Peyer's patch (tissue), 4 donors: ENCODE measurements at regions not wholly inside any gene's neighbourhood (a gene's known extent, or its start where the extent isn't known, plus 50 kb on each side); places are given as distances from the start of the nearest gene placed in this dataset.

Source experiments
- POLR2A ChIP-seq, 2 donors: fragments of 450-650 bp; IDR thresholded peaks; one replicate each; pipeline ENCODE4 v1.5.1; 2017; ENCODE audit warnings: antibody characterized with exemption in 2 of 2, mild to moderate bottlenecking in 2 of 2, moderate library complexity in 2 of 2
- TF ChIP-seq, protein P1 (sequence below), 6 experiments: fragments of 450-650 bp in 4 of 6; fragments of 200-600 bp in 2 of 6; sonication (generic) in 1 of 6; IDR thresholded peaks; one replicate each; pipeline ENCODE4 v1.5.1; 2017 to 2019; ENCODE audit warnings: antibody characterized with exemption in 6 of 6, mild to moderate bottlenecking in 3 of 6, moderate library complexity in 1 of 6

DNA sequence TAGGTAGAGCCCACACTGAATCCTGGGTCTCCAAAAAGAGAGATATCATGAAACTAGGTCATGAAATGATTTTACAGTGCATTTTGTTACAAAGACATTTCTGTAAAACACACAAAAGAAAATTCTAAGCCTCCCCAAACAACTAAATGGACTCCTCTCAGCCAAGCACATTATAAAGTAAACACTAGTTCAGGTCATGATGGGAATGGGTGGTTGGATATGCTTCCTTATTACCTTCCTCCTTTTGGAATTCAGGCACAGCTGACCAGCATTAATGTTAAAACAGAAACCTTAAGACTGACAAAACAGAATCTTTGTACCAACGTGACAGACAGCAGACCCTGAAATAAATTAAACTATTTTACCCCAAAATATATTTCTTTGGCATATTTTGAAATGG, 87.9 kb upstream of the NPY2R start:
- TF ChIP-seq, protein P1, sequence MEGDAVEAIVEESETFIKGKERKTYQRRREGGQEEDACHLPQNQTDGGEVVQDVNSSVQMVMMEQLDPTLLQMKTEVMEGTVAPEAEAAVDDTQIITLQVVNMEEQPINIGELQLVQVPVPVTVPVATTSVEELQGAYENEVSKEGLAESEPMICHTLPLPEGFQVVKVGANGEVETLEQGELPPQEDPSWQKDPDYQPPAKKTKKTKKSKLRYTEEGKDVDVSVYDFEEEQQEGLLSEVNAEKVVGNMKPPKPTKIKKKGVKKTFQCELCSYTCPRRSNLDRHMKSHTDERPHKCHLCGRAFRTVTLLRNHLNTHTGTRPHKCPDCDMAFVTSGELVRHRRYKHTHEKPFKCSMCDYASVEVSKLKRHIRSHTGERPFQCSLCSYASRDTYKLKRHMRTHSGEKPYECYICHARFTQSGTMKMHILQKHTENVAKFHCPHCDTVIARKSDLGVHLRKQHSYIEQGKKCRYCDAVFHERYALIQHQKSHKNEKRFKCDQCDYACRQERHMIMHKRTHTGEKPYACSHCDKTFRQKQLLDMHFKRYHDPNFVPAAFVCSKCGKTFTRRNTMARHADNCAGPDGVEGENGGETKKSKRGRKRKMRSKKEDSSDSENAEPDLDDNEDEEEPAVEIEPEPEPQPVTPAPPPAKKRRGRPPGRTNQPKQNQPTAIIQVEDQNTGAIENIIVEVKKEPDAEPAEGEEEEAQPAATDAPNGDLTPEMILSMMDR (IDR thresholded peaks at IDR 0.05): no peak
- no peak for TF ChIP-seq POLR2A (IDR thresholded peaks at IDR 0.05)
